ENCODE measurements at regions not wholly inside any gene's neighbourhood (a gene's known extent, or its start where the extent isn't known, plus 50 kb on each side); places are given as distances from the start of the nearest gene placed in this dataset.

GRCh38 chr14:66046035-66046434 lies 440.1 kb upstream of the CCDC196 start:
- H3K4me1 ChIP-seq (ENCODE audit: control insufficient read depth, insufficient read depth, low read length) = peaks cover 5% of the 10 kb centered on the region
- H3K4me3 ChIP-seq (ENCODE audit: low read length) = no peak overlapping the region
- no peaks in the 10 kb centered on the region for H3K36me3 ChIP-seq (ENCODE audit: control insufficient read depth, insufficient read depth, low read length, severe bottlenecking)
- DNase-seq (ENCODE audit: low read depth) = no peak
- H3K9me3 ChIP-seq (ENCODE audit: control insufficient read depth, low read length) = no peaks in the 10 kb centered on the region
- H3K9ac ChIP-seq (ENCODE audit: low read length) = no peak overlapping the region
- no peaks in the 10 kb centered on the region for H3K27me3 ChIP-seq (replicated peaks; ENCODE audit: control insufficient read depth, insufficient read depth, low read length)

- Histone ChIP-seq H3K4me1 (ENCODE audit: control insufficient read depth, insufficient read depth, low read length) (peaks cover 5% of the 10 kb centered on the region), H3K27me3 (replicated peaks; ENCODE audit: control insufficient read depth, insufficient read depth, low read length) (no peaks in the 10 kb centered on the region), H3K9ac (ENCODE audit: low read length) (no peak overlapping the region), H3K9me3 (ENCODE audit: control insufficient read depth, low read length) (no peaks in the 10 kb centered on the region), H3K36me3 (ENCODE audit: control insufficient read depth, insufficient read depth, low read length, severe bottlenecking) (no peaks in the 10 kb centered on the region), H3K4me3 (ENCODE audit: low read length) (no peak overlapping the region)
- DNase-seq (ENCODE audit: low read depth) = no peak
Observed at GRCh38 chr14:66046591-66046990, 439.6 kb upstream of the CCDC196 start.

GRCh38 chr14:66056268-66056907 lies 429.8 kb upstream of the CCDC196 start:
- Histone ChIP-seq H3K36me3 (ENCODE audit: control insufficient read depth, insufficient read depth, low read length, severe bottlenecking) (no peaks in the 10 kb centered on the region), H3K9me3 (ENCODE audit: control insufficient read depth, low read length) (no peaks in the 10 kb centered on the region), H3K27me3 (replicated peaks; ENCODE audit: control insufficient read depth, insufficient read depth, low read length) (peaks cover 5% of the 10 kb centered on the region), H3K4me3 (ENCODE audit: low read length) (no peak overlapping the region), H3K4me1 (ENCODE audit: control insufficient read depth, insufficient read depth, low read length) (no peaks in the 10 kb centered on the region), H3K9ac (ENCODE audit: low read length) (no peak overlapping the region)
- no peak for DNase-seq (ENCODE audit: low read depth)

- Histone ChIP-seq H3K9ac (ENCODE audit: low read length) (no peak overlapping the region), H3K9me3 (ENCODE audit: control insufficient read depth, low read length) (no peaks in the 10 kb centered on the region), H3K4me1 (ENCODE audit: control insufficient read depth, insufficient read depth, low read length) (no peaks in the 10 kb centered on the region), H3K27me3 (replicated peaks; ENCODE audit: control insufficient read depth, insufficient read depth, low read length) (peaks cover 5% of the 10 kb centered on the region), H3K36me3 (ENCODE audit: control insufficient read depth, insufficient read depth, low read length, severe bottlenecking) (no peaks in the 10 kb centered on the region), H3K4me3 (ENCODE audit: low read length) (no peak overlapping the region)
- no peak for DNase-seq (ENCODE audit: low read depth)
Observed at GRCh38 chr14:66056926-66057552, 429.1 kb upstream of the CCDC196 start.

- Histone ChIP-seq H3K4me1 (ENCODE audit: control insufficient read depth, insufficient read depth, low read length) (peaks cover 11% of the 10 kb centered on the region), H3K9me3 (ENCODE audit: control insufficient read depth, low read length) (no peaks in the 10 kb centered on the region), H3K36me3 (ENCODE audit: control insufficient read depth, insufficient read depth, low read length, severe bottlenecking) (no peaks in the 10 kb centered on the region), H3K4me3 (ENCODE audit: low read length) (no peak overlapping the region), H3K9ac (ENCODE audit: low read length) (no peak overlapping the region), H3K27me3 (replicated peaks; ENCODE audit: control insufficient read depth, insufficient read depth, low read length) (no peaks in the 10 kb centered on the region)
- DNase-seq (ENCODE audit: low read depth) = no peak
Observed at GRCh38 chr14:66065188-66065587, 421.0 kb upstream of the CCDC196 start.

GRCh38 chr14:66066981-66067776 lies 419.0 kb upstream of the CCDC196 start:
- no peaks in the 10 kb centered on the region for H3K9me3 ChIP-seq (ENCODE audit: control insufficient read depth, low read length)
- no peak for DNase-seq (ENCODE audit: low read depth)
- H3K36me3 ChIP-seq (ENCODE audit: control insufficient read depth, insufficient read depth, low read length, severe bottlenecking) = no peaks in the 10 kb centered on the region
- no peak overlapping the region for H3K9ac ChIP-seq (ENCODE audit: low read length)
- no peak overlapping the region for H3K4me3 ChIP-seq (ENCODE audit: low read length)
- no peaks in the 10 kb centered on the region for H3K27me3 ChIP-seq (replicated peaks; ENCODE audit: control insufficient read depth, insufficient read depth, low read length)
- H3K4me1 ChIP-seq (ENCODE audit: control insufficient read depth, insufficient read depth, low read length) = peaks cover 11% of the 10 kb centered on the region

GRCh38 chr14:66069036-66069435 lies 417.1 kb upstream of the CCDC196 start:
- no peak for DNase-seq (ENCODE audit: low read depth)
- Histone ChIP-seq H3K36me3 (ENCODE audit: control insufficient read depth, insufficient read depth, low read length, severe bottlenecking) (no peaks in the 10 kb centered on the region), H3K9me3 (ENCODE audit: control insufficient read depth, low read length) (no peaks in the 10 kb centered on the region), H3K4me1 (ENCODE audit: control insufficient read depth, insufficient read depth, low read length) (peaks cover 11% of the 10 kb centered on the region), H3K27me3 (replicated peaks; ENCODE audit: control insufficient read depth, insufficient read depth, low read length) (no peaks in the 10 kb centered on the region), H3K4me3 (ENCODE audit: low read length) (no peak overlapping the region), H3K9ac (ENCODE audit: low read length) (no peak overlapping the region)

GRCh38 chr14:66069830-66070541 lies 416.2 kb upstream of the CCDC196 start:
- Histone ChIP-seq H3K9me3 (ENCODE audit: control insufficient read depth, low read length) (no peaks in the 10 kb centered on the region), H3K36me3 (ENCODE audit: control insufficient read depth, insufficient read depth, low read length, severe bottlenecking) (no peaks in the 10 kb centered on the region), H3K4me1 (ENCODE audit: control insufficient read depth, insufficient read depth, low read length) (peaks cover 11% of the 10 kb centered on the region), H3K9ac (ENCODE audit: low read length) (no peak overlapping the region), H3K27me3 (replicated peaks; ENCODE audit: control insufficient read depth, insufficient read depth, low read length) (no peaks in the 10 kb centered on the region), H3K4me3 (ENCODE audit: low read length) (no peak overlapping the region)
- no peak for DNase-seq (ENCODE audit: low read depth)

GRCh38 chr14:66070542-66071319 lies 415.4 kb upstream of the CCDC196 start:
- DNase-seq (ENCODE audit: low read depth) = peak; percentile 27
- H3K4me1 ChIP-seq (ENCODE audit: control insufficient read depth, insufficient read depth, low read length) = peaks cover 11% of the 10 kb centered on the region
- no peaks in the 10 kb centered on the region for H3K9me3 ChIP-seq (ENCODE audit: control insufficient read depth, low read length)
- H3K4me3 ChIP-seq (ENCODE audit: low read length) = no peak overlapping the region
- no peak overlapping the region for H3K9ac ChIP-seq (ENCODE audit: low read length)
- no peaks in the 10 kb centered on the region for H3K27me3 ChIP-seq (replicated peaks; ENCODE audit: control insufficient read depth, insufficient read depth, low read length)
- no peaks in the 10 kb centered on the region for H3K36me3 ChIP-seq (ENCODE audit: control insufficient read depth, insufficient read depth, low read length, severe bottlenecking)

GRCh38 chr14:66072190-66073084 lies 413.7 kb upstream of the CCDC196 start:
- H3K4me1 ChIP-seq (ENCODE audit: control insufficient read depth, insufficient read depth, low read length) = peaks cover 14% of the 10 kb centered on the region
- no peak for DNase-seq (ENCODE audit: low read depth)
- no peak overlapping the region for H3K4me3 ChIP-seq (ENCODE audit: low read length)
- no peaks in the 10 kb centered on the region for H3K27me3 ChIP-seq (replicated peaks; ENCODE audit: control insufficient read depth, insufficient read depth, low read length)
- no peaks in the 10 kb centered on the region for H3K36me3 ChIP-seq (ENCODE audit: control insufficient read depth, insufficient read depth, low read length, severe bottlenecking)
- no peaks in the 10 kb centered on the region for H3K9me3 ChIP-seq (ENCODE audit: control insufficient read depth, low read length)
- no peak overlapping the region for H3K9ac ChIP-seq (ENCODE audit: low read length)

Data from adipocyte (in vitro differentiated cells).